ENCODE measurements at regions not wholly inside any gene's neighbourhood (a gene's known extent, or its start where the extent isn't known, plus 50 kb on each side); places are given as distances from the start of the nearest gene placed in this dataset.
"Not testable (repeated sequence)": the region's sequence is repeated elsewhere in the genome, so short reads cannot be mapped to it uniquely, and the experiment has no call there.

- H3K9me3 ChIP-seq: no peaks in the 10 kb centered on the region
- intact Hi-C loops (cut with DNase I; ENCODE audit: low total_unique reads) (no loop called here), in situ Hi-C loops (cut with MboI; ENCODE audit: low sequenced_read_pairs in 4 of 4) (no loop called here)
- TF ChIP-seq POLR2A (IDR thresholded peaks at IDR 0.05): no peak
- TF ChIP-seq CTCF (IDR thresholded peaks at IDR 0.05 in 4 of 5, conservative IDR thresholded peaks at IDR 0.05 in 1 of 5): no peak
- ATAC-seq: peak in 1 of 2 donors; percentile 24
- no peaks in the 10 kb centered on the region for H3K27me3 ChIP-seq
- no peak overlapping the region for H3K4me3 ChIP-seq
- peak in 1 of 2 donors; percentile 12 for DNase-seq
- no peak overlapping the region for H3K27ac ChIP-seq
- no peaks in the 10 kb centered on the region for H3K36me3 ChIP-seq
- H3K4me1 ChIP-seq: no peaks in the 10 kb centered on the region
Observed at GRCh38 chr16:7236824-7237410, 95.7 kb upstream of the RBFOX1 start.

GRCh38 chr16:7233975-7234374, 98.7 kb upstream of the RBFOX1 start:
- DNase-seq (no peak), ATAC-seq (no peak)
- intact Hi-C loops (cut with DNase I; ENCODE audit: low total_unique reads): no loop called here
- no peaks in the 10 kb centered on the region for H3K36me3 ChIP-seq
- H3K27me3 ChIP-seq: no peaks in the 10 kb centered on the region
- in situ Hi-C loops (cut with MboI; ENCODE audit: low sequenced_read_pairs in 4 of 4): no loop called here
- H3K9me3 ChIP-seq: no peaks in the 10 kb centered on the region
- no peak overlapping the region for H3K27ac ChIP-seq
- no peaks in the 10 kb centered on the region for H3K4me1 ChIP-seq
- H3K4me3 ChIP-seq: no peak overlapping the region
- TF ChIP-seq CTCF (IDR thresholded peaks at IDR 0.05 in 4 of 5, conservative IDR thresholded peaks at IDR 0.05 in 1 of 5) (no peak), POLR2A (IDR thresholded peaks at IDR 0.05) (no peak)

- no peak overlapping the region for H3K27ac ChIP-seq
- H3K9me3 ChIP-seq: no peaks in the 10 kb centered on the region
- TF ChIP-seq CTCF (IDR thresholded peaks at IDR 0.05 in 4 of 5, conservative IDR thresholded peaks at IDR 0.05 in 1 of 5) (no peak), POLR2A (IDR thresholded peaks at IDR 0.05) (no peak)
- H3K36me3 ChIP-seq: no peaks in the 10 kb centered on the region
- ATAC-seq (no peak), DNase-seq (no peak)
- in situ Hi-C loops (cut with MboI; ENCODE audit: low sequenced_read_pairs in 4 of 4) (no loop called here), intact Hi-C loops (cut with DNase I; ENCODE audit: low total_unique reads) (no loop called here)
- H3K27me3 ChIP-seq: no peaks in the 10 kb centered on the region
- no peaks in the 10 kb centered on the region for H3K4me1 ChIP-seq
- H3K4me3 ChIP-seq: no peak overlapping the region
Observed at GRCh38 chr16:7231762-7232161, 100.9 kb upstream of the RBFOX1 start.

GRCh38 chr16:7229433-7230218, 103.0 kb upstream of the RBFOX1 start:
- H3K9me3 ChIP-seq; in situ Hi-C loops (cut with MboI; ENCODE audit: low sequenced_read_pairs in 4 of 4); intact Hi-C loops (cut with DNase I; ENCODE audit: low total_unique reads); H3K4me3 ChIP-seq; H3K36me3 ChIP-seq; DNase-seq; ATAC-seq; H3K27me3 ChIP-seq; H3K27ac ChIP-seq; H3K4me1 ChIP-seq: not testable (repeated sequence)

GRCh38 chr16:7227229-7227721, 105.4 kb upstream of the RBFOX1 start:
- H3K27me3 ChIP-seq: no peaks in the 10 kb centered on the region
- TF ChIP-seq CTCF (IDR thresholded peaks at IDR 0.05 in 4 of 5, conservative IDR thresholded peaks at IDR 0.05 in 1 of 5) (no peak), POLR2A (IDR thresholded peaks at IDR 0.05) (no peak)
- no peak overlapping the region for H3K27ac ChIP-seq
- no peaks in the 10 kb centered on the region for H3K9me3 ChIP-seq
- no peak for ATAC-seq
- DNase-seq: no peak
- H3K4me3 ChIP-seq: no peak overlapping the region
- intact Hi-C loops (cut with DNase I; ENCODE audit: low total_unique reads) (no loop called here), in situ Hi-C loops (cut with MboI; ENCODE audit: low sequenced_read_pairs in 4 of 4) (no loop called here)
- no peaks in the 10 kb centered on the region for H3K4me1 ChIP-seq
- no peaks in the 10 kb centered on the region for H3K36me3 ChIP-seq
